SK-N-SH (cell line): ENCODE measurements at regions not wholly inside any gene's neighbourhood (a gene's known extent, or its start where the extent isn't known, plus 50 kb on each side); places are given as distances from the start of the nearest gene placed in this dataset.

ENCODE experiments used
- CTCF ChIA-PET: fragments of 300-600, 350-600 bp; formaldehyde crosslinking; extraction: SDS; loops from one replicate; lab custom pipeline; 2021; lab: Yijun Ruan, JAX
- POLR2A ChIA-PET: fragments of 350-600 bp; sonication (Branson Sonifier 250); formaldehyde crosslinking; extraction: SDS; loops from one replicate; lab custom pipeline; 2020; ENCODE audit warnings: antibody characterized with exemption, inconsistent platforms; lab: Yijun Ruan, JAX
- DNase-seq: peaks from one replicate; pipeline ENCODE4 v3.0.0; 2012
- H2AFZ ChIP-seq: fragments of 200-600 bp; sonication (generic); 2 replicates; pipeline ENCODE4 v1.8.1; 2016; ENCODE audit warnings: antibody characterized with exemption, mild to moderate bottlenecking, low read depth
- H3F3A ChIP-seq: fragments of 200-600 bp; sonication (generic); replicated peaks from 2 replicates; pipeline ENCODE3; 2016; ENCODE audit warnings: antibody characterized with exemption, mild to moderate bottlenecking; ENCODE audit not compliant: insufficient read depth
- H3K27ac ChIP-seq, 2 experiments: fragments of 200-500 bp in 1 of 2; fragments of 200-600 bp in 1 of 2; sonication (Bioruptor generic) in 1 of 2; sonication (generic), shearing (Covaris generic) in 1 of 2; 2 replicates each; pipeline versions ENCODE4 v1.5.1 to v1.6.1; 2014 to 2016; ENCODE audit warnings: low read depth in 2 of 2, inconsistent platforms in 1 of 2, low read length in 1 of 2, mild to moderate bottlenecking in 1 of 2, mixed read lengths in 1 of 2
- H3K27me3 ChIP-seq: fragments of 200-600 bp; sonication (generic), shearing (Covaris generic); 2 replicates; pipeline ENCODE4 v1.6.1; 2016; ENCODE audit warnings: mixed run types; ENCODE audit not compliant: insufficient read depth
- H3K36me3 ChIP-seq, 2 experiments: fragments of 200-500 bp in 1 of 2; fragments of 200-600 bp in 1 of 2; sonication (Bioruptor generic) in 1 of 2; sonication (generic) in 1 of 2; replicated peaks in 1 of 2; 2 replicates each; pipeline versions ENCODE3 to v1.5.1; 2014 to 2016; ENCODE audit warnings: low read length in 1 of 2, mild to moderate bottlenecking in 1 of 2; ENCODE audit not compliant: insufficient read depth in 2 of 2, control insufficient read depth in 1 of 2
- H3K4me1 ChIP-seq, 2 experiments: fragments of 200-500 bp in 1 of 2; fragments of 200-600 bp in 1 of 2; sonication (Bioruptor generic) in 1 of 2; sonication (generic), shearing (Covaris generic) in 1 of 2; 2 replicates each; pipeline versions ENCODE4 v1.5.1 to v1.6.1; 2014 to 2016; ENCODE audit warnings: low read depth in 1 of 2, low read length in 1 of 2, mixed run types in 1 of 2; ENCODE audit not compliant: insufficient read depth in 2 of 2, control insufficient read depth in 1 of 2
- H3K4me2 ChIP-seq: fragments of 200-600 bp; sonication (generic), shearing (Covaris generic); 2 replicates; pipeline ENCODE4 v1.6.1; 2017; ENCODE audit warnings: mixed run types
- H3K4me3 ChIP-seq, 2 experiments: fragments of 200-500 bp in 1 of 2; fragments of 200-600 bp in 1 of 2; sonication (Bioruptor generic) in 1 of 2; sonication (generic), shearing (Covaris generic) in 1 of 2; 2 replicates each; pipeline versions ENCODE4 v1.5.1 to v1.8.1; 2014 to 2016; ENCODE audit warnings: low read depth in 2 of 2, inconsistent platforms in 1 of 2, low read length in 1 of 2, mild to moderate bottlenecking in 1 of 2, mixed read lengths in 1 of 2, moderate library complexity in 1 of 2
- H3K79me2 ChIP-seq: fragments of 200-600 bp; sonication (generic); 2 replicates; pipeline ENCODE4 v1.8.1; 2017; ENCODE audit warnings: mild to moderate bottlenecking; ENCODE audit not compliant: insufficient read depth
- H3K9ac ChIP-seq: fragments of 200-600 bp; sonication (generic); 2 replicates; pipeline ENCODE4 v1.6.1; 2017; ENCODE audit warnings: mixed run types
- H3K9me2 ChIP-seq: fragments of 200-600 bp; sonication (generic); 2 replicates; pipeline ENCODE4 v1.6.1; 2017; ENCODE audit warnings: mixed run types
- H3K9me3 ChIP-seq: fragments of 200-600 bp; sonication (generic); 2 replicates; pipeline ENCODE4 v1.6.1; 2017; ENCODE audit warnings: mixed run types, mild to moderate bottlenecking, moderate library complexity
- H4K20me1 ChIP-seq: fragments of 200-600 bp; sonication (generic); 2 replicates; pipeline ENCODE4 v1.6.1; 2017; ENCODE audit warnings: mild to moderate bottlenecking, mixed run types; ENCODE audit not compliant: insufficient read depth
- EP300 ChIP-seq, 2 experiments: IDR thresholded peaks; 2 replicates each; pipeline versions ENCODE4 v1.4.0 to v1.6.1; 2012; ENCODE audit warnings: borderline replicate concordance in 1 of 2, low read depth in 1 of 2, low read length in 1 of 2
- EZH2phosphoT487 ChIP-seq: fragments of 200-600 bp; sonication (generic); IDR thresholded peaks from 2 replicates; pipeline ENCODE4 v1.6.1; 2017; ENCODE audit warnings: low read depth, mixed run types, mild to moderate bottlenecking, antibody characterized with exemption, moderate library complexity, borderline replicate concordance
- FOXJ3 ChIP-seq: sonication (generic); formaldehyde crosslinking; IDR thresholded peaks from 2 replicates; pipeline ENCODE4 v1.5.1; 2020; ENCODE audit warnings: mild to moderate bottlenecking, missing genetic modification reagents
- FOXM1 ChIP-seq: IDR thresholded peaks from 2 replicates; pipeline ENCODE4 v1.4.0; 2012; ENCODE audit warnings: low read depth, mild to moderate bottlenecking
- GABPA ChIP-seq: IDR thresholded peaks from 2 replicates; pipeline ENCODE4 v1.4.0; 2012; ENCODE audit warnings: low read depth, mild to moderate bottlenecking
- IRF3 ChIP-seq: fragments of 150-350 bp; IDR thresholded peaks from 2 replicates; pipeline ENCODE4 v1.6.1; 2016; ENCODE audit warnings: mild to moderate bottlenecking, low read depth, low read length
- POLR2AphosphoS5 ChIP-seq: IDR thresholded peaks from 2 replicates; pipeline ENCODE4 v1.6.1; 2012; ENCODE audit warnings: low read depth, low read length
- RXRA ChIP-seq: IDR thresholded peaks from 2 replicates; pipeline ENCODE4 v1.4.0; 2012; ENCODE audit warnings: low read depth, mild to moderate bottlenecking, borderline replicate concordance
- SIN3A ChIP-seq: IDR thresholded peaks from 2 replicates; pipeline ENCODE4 v1.6.1; 2012; ENCODE audit warnings: low read depth, mild to moderate bottlenecking, low read length, moderate library complexity, borderline replicate concordance
- TAF1 ChIP-seq: IDR thresholded peaks from 2 replicates; pipeline ENCODE4 v1.6.1; 2012; ENCODE audit warnings: low read depth, mild to moderate bottlenecking, low read length, moderate library complexity, borderline replicate concordance
- TCF12 ChIP-seq: IDR thresholded peaks from 2 replicates; pipeline ENCODE4 v1.4.0; 2012
- TEAD4 ChIP-seq: IDR thresholded peaks from 2 replicates; pipeline ENCODE4 v1.4.0; 2012; ENCODE audit warnings: mild to moderate bottlenecking, borderline replicate concordance; ENCODE audit not compliant: insufficient read depth
- USF1 ChIP-seq: IDR thresholded peaks from 2 replicates; pipeline ENCODE4 v1.4.0; 2012; ENCODE audit warnings: low read depth, borderline replicate concordance
- USF2 ChIP-seq: fragments of 150-350 bp; IDR thresholded peaks from 2 replicates; pipeline ENCODE4 v1.6.1; 2017; ENCODE audit warnings: antibody characterized with exemption, low read length, low read depth, borderline replicate concordance
- YY1 ChIP-seq: IDR thresholded peaks from 2 replicates; pipeline ENCODE4 v1.4.0; 2012; ENCODE audit warnings: low read depth, mild to moderate bottlenecking
- WGBS: methylation state at CpG from one replicate; pipeline ENCODE4 v1.1.6; 2017; ENCODE audit warnings: low lambda C conversion rate; 5-methylcytosine and 5-hydroxymethylcytosine counted together
- TF ChIP-seq, protein P1 (sequence below): IDR thresholded peaks from 2 replicates; pipeline ENCODE4 v1.4.0; 2012; ENCODE audit warnings: low read depth, borderline replicate concordance
- TF ChIP-seq, protein P2 (sequence below): IDR thresholded peaks from 2 replicates; pipeline ENCODE4 v1.4.0; 2012; ENCODE audit warnings: low read depth
- TF ChIP-seq, protein P3 (sequence below): IDR thresholded peaks from 2 replicates; pipeline ENCODE4 v1.6.1; 2012; ENCODE audit warnings: mild to moderate bottlenecking, low read depth, low read length, moderate library complexity
- TF ChIP-seq, protein P4 (sequence below): IDR thresholded peaks from 2 replicates; pipeline ENCODE4; 2012

GRCh38 chr6:40907198-40907701 is 131.8 kb downstream of the UNC5CL start:
- Histone ChIP-seq H3K36me3 (no peaks in the 10 kb centered on the region), H3K27me3 (no peaks in the 10 kb centered on the region), H2AFZ (peak overlapping the region; percentile 14; the same call in 1 of the 2 replicates), H3K27ac (no peak overlapping the region; a peak in 1 of 4 replicates), H3K4me3 (no peak overlapping the region), H3K79me2 (no peaks in the 10 kb centered on the region), H3K9me2 (no peaks in the 10 kb centered on the region), H3K4me2 (peak overlapping the region; percentile 45; the same call in 1 of the 2 replicates), H3F3A (peaks cover 3% of the 10 kb centered on the region), H3K4me1 (peaks cover 7 to 12% of the 10 kb centered on the region in 2 experiments; a peak in 2 of 4 replicates), H3K9me3 (no peaks in the 10 kb centered on the region), H3K9ac (no peak overlapping the region), H4K20me1 (no peaks in the 10 kb centered on the region)
- peak; percentile 41 for DNase-seq
- ChIA-PET CTCF (interaction anchor here (1.1 to 1.5 kb wide), 2 partner anchors 11 to 262 kb away, joined by 3 read pairs; no protein-coding TSS in a partner anchor), POLR2A (no interaction called here)
- 61% methylated on average over 4 of the region's 4 CpGs for WGBS
- TF ChIP-seq, protein P1, sequence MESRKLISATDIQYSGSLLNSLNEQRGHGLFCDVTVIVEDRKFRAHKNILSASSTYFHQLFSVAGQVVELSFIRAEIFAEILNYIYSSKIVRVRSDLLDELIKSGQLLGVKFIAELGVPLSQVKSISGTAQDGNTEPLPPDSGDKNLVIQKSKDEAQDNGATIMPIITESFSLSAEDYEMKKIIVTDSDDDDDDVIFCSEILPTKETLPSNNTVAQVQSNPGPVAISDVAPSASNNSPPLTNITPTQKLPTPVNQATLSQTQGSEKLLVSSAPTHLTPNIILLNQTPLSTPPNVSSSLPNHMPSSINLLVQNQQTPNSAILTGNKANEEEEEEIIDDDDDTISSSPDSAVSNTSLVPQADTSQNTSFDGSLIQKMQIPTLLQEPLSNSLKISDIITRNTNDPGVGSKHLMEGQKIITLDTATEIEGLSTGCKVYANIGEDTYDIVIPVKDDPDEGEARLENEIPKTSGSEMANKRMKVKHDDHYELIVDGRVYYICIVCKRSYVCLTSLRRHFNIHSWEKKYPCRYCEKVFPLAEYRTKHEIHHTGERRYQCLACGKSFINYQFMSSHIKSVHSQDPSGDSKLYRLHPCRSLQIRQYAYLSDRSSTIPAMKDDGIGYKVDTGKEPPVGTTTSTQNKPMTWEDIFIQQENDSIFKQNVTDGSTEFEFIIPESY, result no peak
- TF ChIP-seq USF1 (no peak), FOXJ3 (CRISPR knock-in tag) (no peak), SIN3A (no peak), EP300 (IDR thresholded peaks at IDR 0.05; ENCODE audit: borderline replicate concordance in 1 of 2, low read depth in 1 of 2, low read length in 1 of 2) (no peak), FOXM1 (no peak), USF2 (no peak), IRF3 (no peak), TAF1 (no peak), EZH2phosphoT487 (no peak), TEAD4 (no peak), RXRA (no peak), YY1 (no peak), POLR2AphosphoS5 (no peak), GABPA (no peak), TCF12 (no peak)
- TF ChIP-seq, protein P2, sequence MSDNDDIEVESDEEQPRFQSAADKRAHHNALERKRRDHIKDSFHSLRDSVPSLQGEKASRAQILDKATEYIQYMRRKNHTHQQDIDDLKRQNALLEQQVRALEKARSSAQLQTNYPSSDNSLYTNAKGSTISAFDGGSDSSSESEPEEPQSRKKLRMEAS, result no peak
- TF ChIP-seq, protein P3, sequence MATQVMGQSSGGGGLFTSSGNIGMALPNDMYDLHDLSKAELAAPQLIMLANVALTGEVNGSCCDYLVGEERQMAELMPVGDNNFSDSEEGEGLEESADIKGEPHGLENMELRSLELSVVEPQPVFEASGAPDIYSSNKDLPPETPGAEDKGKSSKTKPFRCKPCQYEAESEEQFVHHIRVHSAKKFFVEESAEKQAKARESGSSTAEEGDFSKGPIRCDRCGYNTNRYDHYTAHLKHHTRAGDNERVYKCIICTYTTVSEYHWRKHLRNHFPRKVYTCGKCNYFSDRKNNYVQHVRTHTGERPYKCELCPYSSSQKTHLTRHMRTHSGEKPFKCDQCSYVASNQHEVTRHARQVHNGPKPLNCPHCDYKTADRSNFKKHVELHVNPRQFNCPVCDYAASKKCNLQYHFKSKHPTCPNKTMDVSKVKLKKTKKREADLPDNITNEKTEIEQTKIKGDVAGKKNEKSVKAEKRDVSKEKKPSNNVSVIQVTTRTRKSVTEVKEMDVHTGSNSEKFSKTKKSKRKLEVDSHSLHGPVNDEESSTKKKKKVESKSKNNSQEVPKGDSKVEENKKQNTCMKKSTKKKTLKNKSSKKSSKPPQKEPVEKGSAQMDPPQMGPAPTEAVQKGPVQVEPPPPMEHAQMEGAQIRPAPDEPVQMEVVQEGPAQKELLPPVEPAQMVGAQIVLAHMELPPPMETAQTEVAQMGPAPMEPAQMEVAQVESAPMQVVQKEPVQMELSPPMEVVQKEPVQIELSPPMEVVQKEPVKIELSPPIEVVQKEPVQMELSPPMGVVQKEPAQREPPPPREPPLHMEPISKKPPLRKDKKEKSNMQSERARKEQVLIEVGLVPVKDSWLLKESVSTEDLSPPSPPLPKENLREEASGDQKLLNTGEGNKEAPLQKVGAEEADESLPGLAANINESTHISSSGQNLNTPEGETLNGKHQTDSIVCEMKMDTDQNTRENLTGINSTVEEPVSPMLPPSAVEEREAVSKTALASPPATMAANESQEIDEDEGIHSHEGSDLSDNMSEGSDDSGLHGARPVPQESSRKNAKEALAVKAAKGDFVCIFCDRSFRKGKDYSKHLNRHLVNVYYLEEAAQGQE, result no peak
- TF ChIP-seq, protein P4, sequence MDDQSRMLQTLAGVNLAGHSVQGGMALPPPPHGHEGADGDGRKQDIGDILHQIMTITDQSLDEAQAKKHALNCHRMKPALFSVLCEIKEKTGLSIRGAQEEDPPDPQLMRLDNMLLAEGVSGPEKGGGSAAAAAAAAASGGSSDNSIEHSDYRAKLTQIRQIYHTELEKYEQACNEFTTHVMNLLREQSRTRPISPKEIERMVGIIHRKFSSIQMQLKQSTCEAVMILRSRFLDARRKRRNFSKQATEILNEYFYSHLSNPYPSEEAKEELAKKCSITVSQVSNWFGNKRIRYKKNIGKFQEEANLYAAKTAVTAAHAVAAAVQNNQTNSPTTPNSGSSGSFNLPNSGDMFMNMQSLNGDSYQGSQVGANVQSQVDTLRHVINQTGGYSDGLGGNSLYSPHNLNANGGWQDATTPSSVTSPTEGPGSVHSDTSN, result no peak
